ENCODE measurements at regions not wholly inside any gene's neighbourhood (a gene's known extent, or its start where the extent isn't known, plus 50 kb on each side); places are given as distances from the start of the nearest gene placed in this dataset.

DNA sequence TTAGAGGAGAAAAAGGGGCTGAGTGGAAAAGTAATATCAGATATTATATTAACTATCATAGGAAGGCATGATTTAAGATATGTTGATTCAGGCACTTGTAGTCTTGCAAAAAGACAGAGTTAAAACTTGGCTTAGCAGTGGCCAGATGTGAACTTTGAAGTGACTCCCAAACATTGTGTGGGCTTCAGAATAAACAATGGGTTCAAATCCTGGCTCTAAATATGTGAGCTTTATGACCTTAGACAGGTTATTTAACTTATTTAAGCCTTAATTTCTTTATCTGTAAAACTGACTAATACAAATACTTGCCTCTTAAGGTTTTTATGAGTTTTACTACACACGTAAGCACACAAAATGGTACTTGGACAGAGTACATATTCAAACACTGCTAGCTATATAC is 85.9 kb downstream of the TNFSF18 start:
- TF ChIP-seq, protein P1, sequence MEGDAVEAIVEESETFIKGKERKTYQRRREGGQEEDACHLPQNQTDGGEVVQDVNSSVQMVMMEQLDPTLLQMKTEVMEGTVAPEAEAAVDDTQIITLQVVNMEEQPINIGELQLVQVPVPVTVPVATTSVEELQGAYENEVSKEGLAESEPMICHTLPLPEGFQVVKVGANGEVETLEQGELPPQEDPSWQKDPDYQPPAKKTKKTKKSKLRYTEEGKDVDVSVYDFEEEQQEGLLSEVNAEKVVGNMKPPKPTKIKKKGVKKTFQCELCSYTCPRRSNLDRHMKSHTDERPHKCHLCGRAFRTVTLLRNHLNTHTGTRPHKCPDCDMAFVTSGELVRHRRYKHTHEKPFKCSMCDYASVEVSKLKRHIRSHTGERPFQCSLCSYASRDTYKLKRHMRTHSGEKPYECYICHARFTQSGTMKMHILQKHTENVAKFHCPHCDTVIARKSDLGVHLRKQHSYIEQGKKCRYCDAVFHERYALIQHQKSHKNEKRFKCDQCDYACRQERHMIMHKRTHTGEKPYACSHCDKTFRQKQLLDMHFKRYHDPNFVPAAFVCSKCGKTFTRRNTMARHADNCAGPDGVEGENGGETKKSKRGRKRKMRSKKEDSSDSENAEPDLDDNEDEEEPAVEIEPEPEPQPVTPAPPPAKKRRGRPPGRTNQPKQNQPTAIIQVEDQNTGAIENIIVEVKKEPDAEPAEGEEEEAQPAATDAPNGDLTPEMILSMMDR (IDR thresholded peaks at IDR 0.05; ENCODE audit: poor library complexity): no peak
- TF ChIP-seq EZH2phosphoT487 (IDR thresholded peaks at IDR 0.05; ENCODE audit: low read depth, severe bottlenecking, unreplicated experiment) (no peak), EZH2 (IDR thresholded peaks at IDR 0.05; ENCODE audit: borderline replicate concordance) (no peak)
